HG02852 (cell line): ENCODE measurements at regions not wholly inside any gene's neighbourhood (a gene's known extent, or its start where the extent isn't known, plus 50 kb on each side); places are given as distances from the start of the nearest gene placed in this dataset.
"Not testable (repeated sequence)": the region's sequence is repeated elsewhere in the genome, so short reads cannot be mapped to it uniquely, and the experiment has no call there.

ENCODE experiments used
- ATAC-seq: cut with Tn5 transposase; IDR thresholded peaks from one replicate; pipeline ENCODE4 v1.9.1; 2021; ENCODE audit warnings: mild to moderate bottlenecking, moderate library complexity; ENCODE audit not compliant: unreplicated experiment

GRCh38 chr4:147139455-147140198 is 194.0 kb upstream of the TTC29 start:
- peak; percentile 94 for ATAC-seq

GRCh38 chr4:147151763-147152162 is 206.1 kb upstream of the TTC29 start:
- no peak for ATAC-seq

GRCh38 chr4:147157860-147158701 is 212.4 kb upstream of the TTC29 start:
- ATAC-seq, result no peak

- peak; percentile 89 for ATAC-seq
Measured at GRCh38 chr4:147160908-147161513, 215.3 kb upstream of the TTC29 start.

- ATAC-seq, result no peak
Measured at GRCh38 chr4:147163311-147163710, 217.6 kb upstream of the TTC29 start.

GRCh38 chr4:147168200-147168599 is 222.5 kb upstream of the TTC29 start:
- not testable (repeated sequence) for ATAC-seq

GRCh38 chr4:147173322-147173721 is 227.7 kb upstream of the TTC29 start:
- ATAC-seq, result no peak

GRCh38 chr4:147173797-147174432 is 228.3 kb upstream of the TTC29 start:
- no peak for ATAC-seq

GRCh38 chr4:147174591-147174990 is 228.9 kb upstream of the TTC29 start:
- ATAC-seq, result no peak

- ATAC-seq, result no peak
Measured at GRCh38 chr4:147175460-147176025, 229.9 kb upstream of the TTC29 start.

- ATAC-seq, result no peak
Measured at GRCh38 chr4:147182041-147182440, 236.4 kb upstream of the TTC29 start.

GRCh38 chr4:147192679-147193078 is 247.0 kb upstream of the TTC29 start:
- ATAC-seq, result no peak

- ATAC-seq, result no peak
Measured at GRCh38 chr4:147194114-147194513, 248.4 kb upstream of the TTC29 start.

- no peak for ATAC-seq
Measured at GRCh38 chr4:147194604-147195003, 248.9 kb upstream of the TTC29 start.

GRCh38 chr4:147195386-147195785 is 249.7 kb upstream of the TTC29 start:
- no peak for ATAC-seq

GRCh38 chr4:147198411-147199051 is 252.9 kb upstream of the TTC29 start:
- ATAC-seq, result no peak

- no peak for ATAC-seq
Measured at GRCh38 chr4:147201016-147201415, 255.4 kb upstream of the TTC29 start.

- ATAC-seq, result no peak
Measured at GRCh38 chr4:147206807-147207206, 261.1 kb upstream of the TTC29 start.

- ATAC-seq, result no peak
Measured at GRCh38 chr4:147207911-147208310, 262.2 kb upstream of the TTC29 start.

GRCh38 chr4:147217655-147218054 is 263.2 kb upstream of the EDNRA start:
- ATAC-seq, result no peak
